GM18861 (cell line): ENCODE measurements at regions not wholly inside any gene's neighbourhood (a gene's known extent, or its start where the extent isn't known, plus 50 kb on each side); places are given as distances from the start of the nearest gene placed in this dataset.

Source experiments
- ATAC-seq: cut with Tn5 transposase; IDR thresholded peaks from one replicate; pipeline ENCODE4 v1.9.1; 2021; ENCODE audit not compliant: unreplicated experiment

GRCh38 chr16:62105244-62105643, 69.0 kb upstream of the CDH8 start:
- ATAC-seq: no peak

GRCh38 chr16:62102588-62102987, 66.3 kb upstream of the CDH8 start:
- no peak for ATAC-seq

GRCh38 chr16:62100651-62101050, 64.4 kb upstream of the CDH8 start:
- no peak for ATAC-seq

- ATAC-seq: no peak
Measured at GRCh38 chr16:62089715-62090114, 53.5 kb upstream of the CDH8 start.

GRCh38 chr16:62088731-62089410, 52.6 kb upstream of the CDH8 start:
- ATAC-seq: no peak
